Suppressor macrophage (primary cell): ENCODE measurements at regions not wholly inside any gene's neighbourhood (a gene's known extent, or its start where the extent isn't known, plus 50 kb on each side); places are given as distances from the start of the nearest gene placed in this dataset.

ENCODE experiments used
- DNase-seq, 4 experiments: peaks; one replicate each; pipeline ENCODE4 v3.0.0-alpha.2; 2020 to 2022

DNA sequence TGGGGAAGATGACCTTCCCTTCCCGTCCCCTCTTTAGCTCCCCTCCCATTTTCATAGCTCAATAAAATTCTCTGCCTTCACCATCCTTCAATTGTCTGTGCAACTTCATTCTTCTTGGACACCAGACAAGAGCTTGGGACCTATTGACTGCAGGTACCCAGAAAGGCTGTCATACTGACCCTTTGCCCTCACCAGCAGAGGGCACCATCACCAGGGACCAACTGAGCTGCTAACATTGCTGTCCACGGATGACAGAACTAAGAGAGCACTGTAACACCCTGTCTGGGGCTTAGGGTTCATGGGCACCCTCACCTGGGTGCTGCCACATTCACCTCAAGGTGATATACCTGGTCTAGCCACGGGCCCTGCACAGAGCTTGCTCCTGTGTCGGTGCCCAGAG lies 141.3 kb upstream of the VCX3B start:
- DNase-seq = peak in 2 of 4 experiments; percentile 3

- DNase-seq = no peak
Observed at GRCh38 chrX:8341814-8342590, 122.6 kb upstream of the VCX3B start.

- no peak for DNase-seq
Observed at GRCh38 chrX:8345473-8345872, 119.2 kb upstream of the VCX3B start.

GRCh38 chrX:8346060-8346459 lies 118.6 kb upstream of the VCX3B start:
- DNase-seq = no peak

- DNase-seq = no peak
Observed at GRCh38 chrX:8346892-8347291, 117.7 kb upstream of the VCX3B start.

GRCh38 chrX:8349816-8350544 lies 114.7 kb upstream of the VCX3B start:
- no peak for DNase-seq

DNA sequence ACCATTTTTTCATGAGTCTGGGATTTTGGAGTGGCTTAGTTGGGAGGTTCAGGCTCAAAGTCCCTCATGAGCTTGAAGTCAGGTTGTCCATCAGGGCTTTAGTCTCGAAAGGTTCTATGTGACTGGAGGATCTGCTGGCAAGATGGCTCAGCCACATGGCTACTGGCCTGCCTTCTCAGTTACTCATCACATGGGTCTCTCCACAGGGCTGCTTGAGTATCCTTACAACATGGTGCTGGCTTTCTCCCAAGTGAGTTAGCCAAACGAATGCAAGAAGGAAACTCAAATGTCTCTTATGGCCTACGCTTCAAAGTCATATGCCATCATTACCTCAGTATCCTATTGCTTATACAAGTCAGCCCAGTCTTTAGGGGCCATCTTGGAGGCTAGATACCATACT lies 106.3 kb upstream of the VCX3B start:
- DNase-seq = no peak

- DNase-seq = peak in 3 of 4 experiments; percentile 1 to 13 (median 7)
Observed at GRCh38 chrX:8364369-8365141, 100.1 kb upstream of the VCX3B start.

DNA sequence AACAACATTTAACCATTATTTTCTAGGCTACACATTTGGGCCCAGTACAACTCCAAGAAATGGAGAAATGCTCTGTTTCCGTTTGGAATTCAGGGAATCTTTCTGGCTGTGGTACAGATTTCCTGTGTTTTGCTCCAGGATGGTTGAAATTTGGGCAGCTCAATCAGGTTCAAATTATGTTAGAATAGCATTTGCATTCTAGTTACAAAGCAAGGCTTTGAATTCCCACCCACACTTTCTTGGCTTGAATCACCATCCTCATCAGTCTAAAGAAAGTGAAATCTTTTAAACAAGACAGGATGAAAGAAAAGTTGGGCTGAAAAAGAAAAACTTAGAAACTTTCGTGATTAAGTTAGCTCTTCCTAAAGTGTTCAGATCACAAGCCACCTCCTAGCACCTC lies 98.1 kb upstream of the VCX3B start:
- DNase-seq = no peak

- no peak for DNase-seq
Observed at GRCh38 chrX:8374041-8374825, 90.4 kb upstream of the VCX3B start.

DNA sequence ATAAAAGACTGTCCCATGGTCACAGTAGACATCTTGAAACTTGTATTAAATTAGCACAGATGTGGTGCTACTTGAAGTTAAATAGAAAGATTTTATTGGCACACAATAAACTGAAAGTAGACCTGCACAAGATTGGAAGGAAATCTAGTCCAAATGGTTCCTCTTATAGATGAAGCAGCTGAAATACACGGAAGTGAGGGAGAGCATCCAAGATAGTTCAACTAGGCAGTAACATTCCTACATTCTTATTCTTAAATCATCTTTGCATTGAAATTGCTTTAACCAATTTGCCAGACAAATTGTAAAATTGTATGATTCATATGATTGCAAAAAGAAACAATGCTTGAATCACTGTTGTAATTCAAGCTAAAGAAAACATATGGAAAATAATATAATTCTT lies 87.6 kb upstream of the VCX3B start:
- no peak for DNase-seq

- no peak for DNase-seq
Observed at GRCh38 chrX:8390771-8391170, 73.9 kb upstream of the VCX3B start.

DNA sequence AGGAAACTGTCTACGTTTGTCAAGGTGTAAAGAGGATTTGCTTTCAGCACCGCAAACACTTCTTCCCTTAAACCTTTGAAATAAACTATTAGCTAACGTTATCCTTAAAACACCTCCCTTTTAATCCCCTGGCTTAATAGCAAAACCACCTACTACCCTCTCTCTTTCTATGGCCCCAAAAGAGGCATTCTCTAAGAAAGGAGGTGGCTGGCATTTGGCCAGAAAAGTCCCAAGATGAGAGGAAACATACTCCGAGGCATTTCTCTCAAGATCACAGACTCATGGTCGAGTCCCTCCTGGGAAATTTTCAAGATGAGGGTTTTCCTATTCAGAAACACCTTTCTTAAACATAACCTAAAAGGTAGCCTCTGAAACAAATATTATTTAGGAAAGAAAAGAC lies 60.6 kb upstream of the VCX3B start:
- DNase-seq = no peak

DNA sequence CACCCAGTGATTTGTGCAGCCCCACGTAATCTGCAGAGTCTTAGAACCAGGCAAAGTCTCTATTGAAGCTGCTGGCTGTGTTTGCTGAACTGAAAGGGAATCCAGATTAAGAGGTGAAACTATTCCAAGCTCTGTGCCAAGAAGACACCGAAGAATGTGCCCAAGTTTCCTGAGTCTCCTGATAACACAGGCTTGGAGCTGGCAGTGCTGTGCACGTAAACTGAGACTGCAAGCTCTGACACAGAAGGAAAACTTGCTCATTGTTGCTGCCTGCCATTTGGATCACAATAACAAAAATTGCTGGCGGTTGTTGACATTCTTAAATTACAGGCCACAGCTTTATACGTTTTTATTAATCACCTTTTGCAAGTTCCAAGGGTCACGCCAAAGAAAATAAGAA lies 60.2 kb upstream of the VCX3B start:
- no peak for DNase-seq

- no peak for DNase-seq
Observed at GRCh38 chrX:8404926-8405325, 59.7 kb upstream of the VCX3B start.

GRCh38 chrX:8405631-8406030 lies 59.0 kb upstream of the VCX3B start:
- no peak for DNase-seq

- no peak for DNase-seq
Observed at GRCh38 chrX:8413279-8413678, 51.4 kb upstream of the VCX3B start.
